Epithelial cell of esophagus (primary cell): ENCODE measurements at regions not wholly inside any gene's neighbourhood (a gene's known extent, or its start where the extent isn't known, plus 50 kb on each side); places are given as distances from the start of the nearest gene placed in this dataset.

Source experiments
- DNase-seq: peaks from one replicate; pipeline ENCODE4 v3.0.0; 2010; ENCODE audit warnings: low read depth
- H3K4me3 ChIP-seq: 2 replicates; pipeline ENCODE4 v1.5.1; 2011; ENCODE audit warnings: mild to moderate bottlenecking, low read length, control low read depth
- TF ChIP-seq, protein P1 (sequence below): IDR thresholded peaks from 2 replicates; pipeline ENCODE4 v1.5.1; 2011; ENCODE audit warnings: low read depth, mild to moderate bottlenecking, low read length, control low read depth, inconsistent platforms; ENCODE audit not compliant: insufficient read depth; ENCODE audit errors: missing control alignments

DNA sequence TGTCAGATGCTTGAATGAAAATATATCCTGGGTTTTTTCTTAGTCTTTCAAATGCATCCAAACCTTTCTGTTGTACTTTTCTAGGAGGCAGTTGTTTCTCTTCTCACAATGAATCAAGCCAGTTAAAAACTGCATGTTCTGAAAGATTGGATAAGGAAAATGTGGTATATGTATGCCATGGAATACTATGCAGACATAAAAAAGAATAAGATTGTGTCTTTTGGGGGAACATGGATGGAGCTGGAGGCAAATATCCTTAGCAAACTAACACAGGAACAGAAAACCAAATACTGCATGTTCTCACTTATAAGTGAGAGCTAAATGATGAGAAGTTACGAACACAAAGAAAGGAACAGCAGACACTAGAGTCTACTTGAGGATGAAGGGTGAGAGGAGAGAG, 51.7 kb upstream of the MAPK4 start:
- DNase-seq = no peak
- TF ChIP-seq, protein P1, sequence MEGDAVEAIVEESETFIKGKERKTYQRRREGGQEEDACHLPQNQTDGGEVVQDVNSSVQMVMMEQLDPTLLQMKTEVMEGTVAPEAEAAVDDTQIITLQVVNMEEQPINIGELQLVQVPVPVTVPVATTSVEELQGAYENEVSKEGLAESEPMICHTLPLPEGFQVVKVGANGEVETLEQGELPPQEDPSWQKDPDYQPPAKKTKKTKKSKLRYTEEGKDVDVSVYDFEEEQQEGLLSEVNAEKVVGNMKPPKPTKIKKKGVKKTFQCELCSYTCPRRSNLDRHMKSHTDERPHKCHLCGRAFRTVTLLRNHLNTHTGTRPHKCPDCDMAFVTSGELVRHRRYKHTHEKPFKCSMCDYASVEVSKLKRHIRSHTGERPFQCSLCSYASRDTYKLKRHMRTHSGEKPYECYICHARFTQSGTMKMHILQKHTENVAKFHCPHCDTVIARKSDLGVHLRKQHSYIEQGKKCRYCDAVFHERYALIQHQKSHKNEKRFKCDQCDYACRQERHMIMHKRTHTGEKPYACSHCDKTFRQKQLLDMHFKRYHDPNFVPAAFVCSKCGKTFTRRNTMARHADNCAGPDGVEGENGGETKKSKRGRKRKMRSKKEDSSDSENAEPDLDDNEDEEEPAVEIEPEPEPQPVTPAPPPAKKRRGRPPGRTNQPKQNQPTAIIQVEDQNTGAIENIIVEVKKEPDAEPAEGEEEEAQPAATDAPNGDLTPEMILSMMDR = no peak

DNA sequence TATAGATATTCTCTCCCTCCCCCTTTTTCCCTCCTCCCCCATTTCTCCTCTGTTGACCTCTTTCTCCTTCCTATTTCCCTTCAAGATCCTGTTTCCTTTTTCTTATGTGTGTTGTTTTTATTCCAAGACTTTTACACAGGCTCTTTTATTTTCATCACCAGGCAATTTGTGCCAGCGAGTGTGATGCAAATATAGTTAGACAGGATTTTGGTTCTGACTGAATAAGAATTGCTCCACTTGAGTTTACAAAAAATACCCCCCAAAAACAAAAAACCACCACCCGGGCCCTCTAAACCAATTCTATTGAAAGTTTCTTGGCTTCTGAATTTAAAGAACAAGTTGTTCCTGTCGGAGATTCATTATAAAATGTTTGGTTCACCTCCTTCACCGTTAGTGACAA, 50.9 kb upstream of the MAPK4 start:
- TF ChIP-seq, protein P1 = no peak
- no peak for DNase-seq
- H3K4me3 ChIP-seq = no peak overlapping the region

More for the DNA sequence above, 51.7 kb upstream of the MAPK4 start:
- H3K4me3 ChIP-seq = no peak overlapping the region
